Caco-2 (cell line): ENCODE measurements at regions not wholly inside any gene's neighbourhood (a gene's known extent, or its start where the extent isn't known, plus 50 kb on each side); places are given as distances from the start of the nearest gene placed in this dataset.

ENCODE experiments used
- BruUV-seq: library from RNA; stranded (reverse); fragments of 400-500 nt; replicated peaks from 2 replicates; lab custom pipeline; 2021; lab: Mats Ljungman, UMichigan
- CTCF ChIA-PET: fragments of 300-600 bp; sonication (Branson Sonifier 250); formaldehyde crosslinking; loops from one replicate; lab custom pipeline; 2022; ENCODE audit warnings: antibody characterized with exemption; lab: Charles Lee
- POLR2A ChIA-PET: fragments of 300-600 bp; sonication (Branson Sonifier 250); formaldehyde crosslinking; loops from one replicate; lab custom pipeline; 2022; ENCODE audit warnings: antibody characterized with exemption; lab: Charles Lee
- DNase-seq, 2 experiments: peaks; one replicate each; pipeline versions ENCODE4 v3.0.0 to v3.0.0-alpha.2; 2020 to 2022
- H3K27me3 ChIP-seq: replicated peaks from 2 replicates; pipeline ENCODE4 v1.6.0; 2011; ENCODE audit warnings: low read length; ENCODE audit not compliant: control insufficient read depth, insufficient read depth
- H3K36me3 ChIP-seq: 2 replicates; pipeline ENCODE4 v1.5.1; 2011; ENCODE audit warnings: low read length; ENCODE audit not compliant: control insufficient read depth, insufficient read depth
- H3K4me1 ChIP-seq: fragments of 250-450 bp; sonication (Bioruptor Pico); 2 replicates; pipeline ENCODE4 v1.5.1; 2020; ENCODE audit warnings: mild to moderate bottlenecking
- H3K4me3 ChIP-seq: 2 replicates; pipeline ENCODE4 v1.5.1; 2011; ENCODE audit warnings: low read depth, mild to moderate bottlenecking, control low read depth, low read length
- H3K9me3 ChIP-seq: fragments of 250-450 bp; sonication (Bioruptor Pico); 2 replicates; pipeline ENCODE4 v1.5.1; 2020; ENCODE audit warnings: mild to moderate bottlenecking, moderate library complexity
- H3K27ac Mint-ChIP-seq: one replicate; pipeline ENCODE4 v1.8.0; 2022; ENCODE audit warnings: mixed read lengths; ENCODE audit not compliant: unreplicated experiment
- H3K27me3 Mint-ChIP-seq: one replicate; pipeline ENCODE4 v1.8.0; 2022; ENCODE audit warnings: mixed read lengths; ENCODE audit not compliant: insufficient read depth, unreplicated experiment
- H3K36me3 Mint-ChIP-seq: one replicate; pipeline ENCODE4 v1.8.0; 2022; ENCODE audit warnings: mild to moderate bottlenecking, mixed read lengths; ENCODE audit not compliant: insufficient read depth, unreplicated experiment
- H3K4me1 Mint-ChIP-seq: one replicate; pipeline ENCODE4 v1.8.0; 2022; ENCODE audit warnings: low read depth, mixed read lengths; ENCODE audit not compliant: unreplicated experiment
- H3K4me3 Mint-ChIP-seq: one replicate; pipeline ENCODE4 v1.8.0; 2022; ENCODE audit warnings: mild to moderate bottlenecking, moderate library complexity, mixed read lengths; ENCODE audit not compliant: unreplicated experiment
- H3K9me3 Mint-ChIP-seq: one replicate; pipeline ENCODE4 v1.8.0; 2022; ENCODE audit warnings: mixed read lengths; ENCODE audit not compliant: unreplicated experiment
- CTCF ChIP-seq, 2 experiments: fragments of 200-600 bp in 1 of 2; IDR thresholded peaks; 1 replicate in 1 of 2; 2 replicates in 1 of 2; pipeline versions ENCODE4 v1.5.1 to v1.8.0; 2011 to 2022; ENCODE audit warnings: antibody characterized with exemption in 1 of 2, control low read depth in 1 of 2, inconsistent platforms in 1 of 2, low read depth in 1 of 2, low read length in 1 of 2, mild to moderate bottlenecking in 1 of 2, moderate library complexity in 1 of 2; ENCODE audit not compliant: insufficient read depth in 1 of 2, severe bottlenecking in 1 of 2, unreplicated experiment in 1 of 2
- intact Hi-C: fragments of 100-400 bp; cut with micrococcal nuclease; formaldehyde crosslinking; loops from one replicate; pipeline ENCODE4 v1.10.0; 2022; ENCODE audit not compliant: unreplicated experiment

DNA sequence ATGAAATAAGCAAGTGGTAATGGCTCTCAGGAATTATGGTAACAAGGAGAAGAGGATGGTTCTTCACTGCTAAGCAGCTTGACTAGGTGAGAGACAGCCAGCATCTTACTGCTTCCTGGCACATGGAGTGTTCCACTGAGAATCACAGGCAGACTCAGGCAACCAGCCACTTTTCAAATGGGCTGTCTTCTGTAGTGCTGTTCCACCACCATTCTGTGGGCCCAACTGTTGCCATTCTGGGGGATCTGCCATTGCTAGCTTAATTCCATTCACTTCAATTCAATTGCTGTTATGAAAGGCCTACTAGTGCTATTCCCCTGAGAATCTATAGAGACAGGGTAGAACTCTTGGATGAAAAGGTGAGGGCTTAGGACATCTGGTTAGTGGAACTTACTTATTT, 341.9 kb downstream of the KCNRG start:
- no peaks in the 10 kb centered on the region for H3K27me3 ChIP-seq
- Mint-ChIP-seq H3K27me3 (no peaks in the 10 kb centered on the region), H3K36me3 (no peaks in the 10 kb centered on the region), H3K4me1 (peaks cover 10% of the 10 kb centered on the region), H3K9me3 (no peaks in the 10 kb centered on the region), H3K4me3 (no peak overlapping the region), H3K27ac (peak overlapping the region; percentile 25)
- intact Hi-C loops, result no loop called here
- H3K4me1 ChIP-seq, result no peaks in the 10 kb centered on the region
- ChIA-PET POLR2A (interaction anchor here (0.7 to 0.8 kb wide), 2 partner anchors 164 to 275 kb away, joined by 3 to 8 read pairs; no protein-coding TSS in a partner anchor), CTCF (no interaction called here)
- no peak for DNase-seq
- no peaks in the 10 kb centered on the region for H3K9me3 ChIP-seq
- H3K36me3 ChIP-seq, result no peaks in the 10 kb centered on the region
- no peak for TF ChIP-seq CTCF (IDR thresholded peaks at IDR 0.05; ENCODE audit: insufficient read depth in 1 of 2, low read depth in 1 of 2, low read length in 1 of 2, severe bottlenecking in 1 of 2, unreplicated experiment in 1 of 2)
- no peak overlapping the region for H3K4me3 ChIP-seq
- BruUV-seq, result no TSS peak

GRCh38 chr13:50357586-50358118, 342.4 kb downstream of the KCNRG start:
- Histone ChIP-seq H3K4me3 (no peak overlapping the region), H3K9me3 (no peaks in the 10 kb centered on the region), H3K4me1 (no peaks in the 10 kb centered on the region), H3K27me3 (no peaks in the 10 kb centered on the region), H3K36me3 (no peaks in the 10 kb centered on the region)
- no peaks in the 10 kb centered on the region for H3K9me3 Mint-ChIP-seq
- no peak for TF ChIP-seq CTCF (IDR thresholded peaks at IDR 0.05; ENCODE audit: insufficient read depth in 1 of 2, low read depth in 1 of 2, low read length in 1 of 2, severe bottlenecking in 1 of 2, unreplicated experiment in 1 of 2)
- H3K4me3 Mint-ChIP-seq, result peak overlapping the region; percentile 19
- peak overlapping the region; percentile 25 for H3K27ac Mint-ChIP-seq
- no peaks in the 10 kb centered on the region for H3K27me3 Mint-ChIP-seq
- peaks cover 10% of the 10 kb centered on the region for H3K4me1 Mint-ChIP-seq
- intact Hi-C loops, result no loop called here
- no peaks in the 10 kb centered on the region for H3K36me3 Mint-ChIP-seq
- DNase-seq, result peak in 1 of 2 experiments; percentile 12
- ChIA-PET POLR2A (interaction anchor here (0.7 to 0.8 kb wide), 2 partner anchors 164 to 275 kb away, joined by 3 to 8 read pairs; no protein-coding TSS in a partner anchor), CTCF (interaction anchor here (0.6 kb wide), 1 partner anchor 190 kb away, joined by 3 read pairs; no protein-coding TSS in a partner anchor)
- BruUV-seq, result no TSS peak

DNA sequence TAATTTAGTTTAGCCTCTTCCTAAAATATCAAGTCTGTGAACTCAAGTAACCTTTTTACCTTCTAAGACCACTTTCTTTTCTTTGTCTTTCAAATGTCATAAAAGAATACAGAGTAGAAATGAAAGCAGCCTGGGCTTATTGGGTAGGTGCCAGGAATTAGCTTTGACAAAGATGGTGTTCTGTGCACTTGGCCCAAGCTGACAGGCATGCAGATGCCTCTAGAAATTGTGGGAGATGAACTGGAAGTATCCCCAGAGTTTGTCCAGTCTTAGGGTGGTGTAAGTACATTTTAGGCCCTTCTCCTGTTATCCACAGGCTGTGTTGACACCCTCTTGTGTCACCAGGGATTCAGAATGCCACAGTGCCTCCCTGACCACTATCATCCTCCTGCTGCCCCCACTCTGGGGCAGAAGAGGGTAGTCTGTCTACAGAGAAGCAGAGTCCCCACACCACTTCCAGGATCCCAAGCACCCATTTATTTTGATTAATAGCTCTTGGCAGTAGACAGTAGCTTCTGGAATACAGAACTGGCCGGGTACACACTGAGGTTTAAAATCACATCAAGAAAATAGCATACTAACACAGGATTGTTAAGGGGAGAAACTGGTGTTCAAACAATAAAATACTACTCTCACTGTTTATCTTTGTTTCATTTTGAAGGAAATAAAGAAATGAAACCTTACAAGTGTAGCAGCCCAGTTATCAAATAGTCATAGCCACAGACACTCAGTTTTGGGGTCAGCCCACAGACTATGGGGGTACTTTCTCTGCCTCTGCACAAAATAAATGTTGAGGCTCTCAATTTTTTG, 343.2 kb downstream of the KCNRG start:
- DNase-seq, result no peak
- Mint-ChIP-seq H3K27ac (no peak overlapping the region), H3K4me1 (peaks cover 10% of the 10 kb centered on the region), H3K36me3 (no peaks in the 10 kb centered on the region), H3K4me3 (no peak overlapping the region), H3K27me3 (no peaks in the 10 kb centered on the region), H3K9me3 (no peaks in the 10 kb centered on the region)
- Histone ChIP-seq H3K9me3 (no peaks in the 10 kb centered on the region), H3K4me3 (no peak overlapping the region), H3K36me3 (no peaks in the 10 kb centered on the region), H3K4me1 (no peaks in the 10 kb centered on the region), H3K27me3 (no peaks in the 10 kb centered on the region)
- ChIA-PET CTCF (no interaction called here), POLR2A (no interaction called here)
- no peak for TF ChIP-seq CTCF (IDR thresholded peaks at IDR 0.05; ENCODE audit: insufficient read depth in 1 of 2, low read depth in 1 of 2, low read length in 1 of 2, severe bottlenecking in 1 of 2, unreplicated experiment in 1 of 2)
- BruUV-seq, result no TSS peak
- intact Hi-C loops, result no loop called here
